ENCODE measurements at regions not wholly inside any gene's neighbourhood (a gene's known extent, or its start where the extent isn't known, plus 50 kb on each side); places are given as distances from the start of the nearest gene placed in this dataset.

GRCh38 chr6:79781916-79782315, 150.8 kb downstream of the SH3BGRL2 start:
- TF ChIP-seq CTCF (IDR thresholded peaks at IDR 0.05): no peak
- TF ChIP-seq PRDM15 (CRISPR knock-in tag; IDR thresholded peaks at IDR 0.05): no peak
- no peak for TF ChIP-seq KAT7 (CRISPR knock-in tag; IDR thresholded peaks at IDR 0.05; ENCODE audit: borderline replicate concordance)
- no peak for TF ChIP-seq ATF6 (CRISPR knock-in tag; IDR thresholded peaks at IDR 0.05)
- TF ChIP-seq CREB1 (CRISPR knock-in tag; IDR thresholded peaks at IDR 0.05): no peak
- TF ChIP-seq JUN (CRISPR knock-in tag; IDR thresholded peaks at IDR 0.05): no peak
- no peak for TF ChIP-seq NFE2L1 (CRISPR knock-in tag; IDR thresholded peaks at IDR 0.05)
- TF ChIP-seq OVOL2 (CRISPR knock-in tag; IDR thresholded peaks at IDR 0.05; ENCODE audit: borderline replicate concordance): no peak
- TF ChIP-seq MAX (CRISPR knock-in tag; IDR thresholded peaks at IDR 0.05): no peak
- no peak for TF ChIP-seq HMGXB4 (CRISPR knock-in tag; IDR thresholded peaks at IDR 0.05)
- TF ChIP-seq ELF4 (CRISPR knock-in tag; IDR thresholded peaks at IDR 0.05; ENCODE audit: low read depth): no peak
